ENCODE measurements at regions not wholly inside any gene's neighbourhood (a gene's known extent, or its start where the extent isn't known, plus 50 kb on each side); places are given as distances from the start of the nearest gene placed in this dataset.

- TF ChIP-seq POLR2A (IDR thresholded peaks at IDR 0.05) = no peak
- no peak for TF ChIP-seq CTCF (IDR thresholded peaks at IDR 0.05)
These were observed 128.0 kb upstream of the RASSF8 start for GRCh38 chr12:25830456-25830855.

Measured in testis (tissue), 2 donors.